Suprapubic skin (tissue), 4 donors: ENCODE measurements at regions not wholly inside any gene's neighbourhood (a gene's known extent, or its start where the extent isn't known, plus 50 kb on each side); places are given as distances from the start of the nearest gene placed in this dataset.

Experiments
- EP300 ChIP-seq: sonication (generic); formaldehyde crosslinking; IDR thresholded peaks from one replicate; pipeline ENCODE4 v1.6.1; 2017; ENCODE audit warnings: antibody characterized with exemption
- POLR2A ChIP-seq, 2 donors: fragments of 450-650 bp; IDR thresholded peaks; one replicate each; pipeline ENCODE4 v1.6.1; 2017; ENCODE audit warnings: antibody characterized with exemption in 2 of 2, mild to moderate bottlenecking in 2 of 2, moderate library complexity in 2 of 2
- POLR2AphosphoS5 ChIP-seq, 3 donors: sonication (generic); formaldehyde crosslinking; IDR thresholded peaks; one replicate each; pipeline ENCODE4 v1.6.1; 2017; ENCODE audit warnings: antibody characterized with exemption in 3 of 3
- TF ChIP-seq, protein P1 (sequence below), 2 donors: fragments of 200-600 bp in 1 of 2; fragments of 450-650 bp in 1 of 2; sonication (generic) in 1 of 2; IDR thresholded peaks; one replicate each; pipeline ENCODE4 v1.5.1; 2016 to 2019; ENCODE audit warnings: antibody characterized with exemption in 2 of 2, mild to moderate bottlenecking in 1 of 2, moderate library complexity in 1 of 2

DNA sequence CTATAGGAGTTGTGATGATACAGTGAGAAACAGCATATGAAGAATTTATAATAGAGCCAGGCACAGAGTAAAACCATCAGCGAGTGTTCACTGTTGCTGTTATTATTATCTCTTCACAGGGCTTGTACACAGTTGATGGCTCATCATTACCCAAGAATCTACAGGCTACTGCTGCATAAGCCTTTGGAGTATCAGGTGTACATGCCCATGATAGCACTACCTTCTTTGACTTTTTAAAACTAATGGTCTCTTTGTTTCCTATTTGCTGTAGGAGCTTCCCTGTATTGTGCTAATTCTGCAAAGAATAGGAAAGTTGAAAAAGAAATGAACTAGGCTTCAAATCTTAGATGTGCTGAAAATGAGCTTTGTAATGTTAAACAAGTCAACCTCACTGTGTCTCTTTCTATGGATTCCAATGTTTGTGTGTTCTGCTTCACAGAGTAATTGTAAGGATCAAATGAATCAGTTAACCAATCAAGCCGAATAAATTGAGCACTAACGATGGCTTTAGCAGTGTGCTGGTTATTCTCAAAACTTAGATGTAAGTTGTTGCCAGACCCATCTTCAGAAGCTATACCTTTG is 138.8 kb downstream of the TUSC7 start:
- TF ChIP-seq POLR2A (IDR thresholded peaks at IDR 0.05) (no peak), EP300 (no peak), POLR2AphosphoS5 (IDR thresholded peaks at IDR 0.05) (no peak)
- TF ChIP-seq, protein P1, sequence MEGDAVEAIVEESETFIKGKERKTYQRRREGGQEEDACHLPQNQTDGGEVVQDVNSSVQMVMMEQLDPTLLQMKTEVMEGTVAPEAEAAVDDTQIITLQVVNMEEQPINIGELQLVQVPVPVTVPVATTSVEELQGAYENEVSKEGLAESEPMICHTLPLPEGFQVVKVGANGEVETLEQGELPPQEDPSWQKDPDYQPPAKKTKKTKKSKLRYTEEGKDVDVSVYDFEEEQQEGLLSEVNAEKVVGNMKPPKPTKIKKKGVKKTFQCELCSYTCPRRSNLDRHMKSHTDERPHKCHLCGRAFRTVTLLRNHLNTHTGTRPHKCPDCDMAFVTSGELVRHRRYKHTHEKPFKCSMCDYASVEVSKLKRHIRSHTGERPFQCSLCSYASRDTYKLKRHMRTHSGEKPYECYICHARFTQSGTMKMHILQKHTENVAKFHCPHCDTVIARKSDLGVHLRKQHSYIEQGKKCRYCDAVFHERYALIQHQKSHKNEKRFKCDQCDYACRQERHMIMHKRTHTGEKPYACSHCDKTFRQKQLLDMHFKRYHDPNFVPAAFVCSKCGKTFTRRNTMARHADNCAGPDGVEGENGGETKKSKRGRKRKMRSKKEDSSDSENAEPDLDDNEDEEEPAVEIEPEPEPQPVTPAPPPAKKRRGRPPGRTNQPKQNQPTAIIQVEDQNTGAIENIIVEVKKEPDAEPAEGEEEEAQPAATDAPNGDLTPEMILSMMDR (IDR thresholded peaks at IDR 0.05) = no peak
